KMS-11 (cell line): ENCODE measurements at regions not wholly inside any gene's neighbourhood (a gene's known extent, or its start where the extent isn't known, plus 50 kb on each side); places are given as distances from the start of the nearest gene placed in this dataset.

Source experiments
- H2AFZ ChIP-seq: fragments of 200-600 bp; sonication (generic); 2 replicates; pipeline ENCODE4 v1.6.1; 2016; ENCODE audit warnings: antibody characterized with exemption, mixed run types, low read depth
- H3K27ac ChIP-seq: fragments of 200-600 bp; sonication (generic); 2 replicates; pipeline ENCODE4 v1.6.1; 2016; ENCODE audit warnings: mild to moderate bottlenecking, mixed run types
- H3K27me3 ChIP-seq: fragments of 200-600 bp; sonication (generic); 2 replicates; pipeline ENCODE4 v1.6.1; 2017; ENCODE audit warnings: mild to moderate bottlenecking, low read depth, mixed run types, moderate library complexity; ENCODE audit not compliant: insufficient read depth
- H3K36me3 ChIP-seq: fragments of 200-600 bp; sonication (generic); 2 replicates; pipeline ENCODE4 v1.6.1; 2017; ENCODE audit warnings: mild to moderate bottlenecking, mixed run types; ENCODE audit not compliant: insufficient read depth
- H3K4me1 ChIP-seq: fragments of 200-600 bp; sonication (generic); 2 replicates; pipeline ENCODE4 v1.6.1; 2016; ENCODE audit warnings: mild to moderate bottlenecking, low read depth, mixed run types; ENCODE audit not compliant: poor library complexity, severe bottlenecking
- H3K4me2 ChIP-seq: fragments of 200-600 bp; sonication (generic); 2 replicates; pipeline ENCODE4 v1.7.0; 2016; ENCODE audit warnings: mild to moderate bottlenecking, mixed run types
- H3K4me3 ChIP-seq: fragments of 200-600 bp; sonication (generic); IDR thresholded peaks from 2 replicates; pipeline ENCODE4 v1.6.1; 2017; ENCODE audit warnings: low read depth, low read length, mixed read lengths; ENCODE audit not compliant: insufficient read depth
- H3K79me2 ChIP-seq: fragments of 200-600 bp; sonication (generic); 2 replicates; pipeline ENCODE4 v1.6.1; 2016; ENCODE audit warnings: low read depth, mixed run types; ENCODE audit not compliant: insufficient read depth
- H3K9ac ChIP-seq: fragments of 200-600 bp; sonication (generic); 2 replicates; pipeline ENCODE4 v1.6.1; 2016; ENCODE audit warnings: mild to moderate bottlenecking, mixed run types
- H4K20me1 ChIP-seq: fragments of 200-600 bp; sonication (generic); 2 replicates; pipeline ENCODE4 v1.6.1; 2016; ENCODE audit warnings: mild to moderate bottlenecking, mixed run types; ENCODE audit not compliant: insufficient read depth
- CTCF ChIP-seq: fragments of 200-600 bp; sonication (generic); conservative IDR thresholded peaks from 2 replicates; pipeline ENCODE4 v1.6.1; 2017; ENCODE audit warnings: low read depth, mild to moderate bottlenecking, antibody characterized with exemption, low read length, moderate library complexity, mixed read lengths

GRCh38 chr5:36414869-36415282 lies 113.2 kb upstream of the RANBP3L start:
- Histone ChIP-seq H4K20me1 (no peaks in the 10 kb centered on the region), H3K27ac (no peak overlapping the region), H2AFZ (no peak overlapping the region), H3K4me3 (no peak overlapping the region), H3K27me3 (no peaks in the 10 kb centered on the region), H3K36me3 (no peaks in the 10 kb centered on the region), H3K79me2 (no peaks in the 10 kb centered on the region), H3K4me1 (no peaks in the 10 kb centered on the region), H3K9ac (no peak overlapping the region), H3K4me2 (no peak overlapping the region)
- TF ChIP-seq CTCF: peak; percentile 74

GRCh38 chr5:36416605-36417004 lies 114.9 kb upstream of the RANBP3L start:
- H3K4me2 ChIP-seq: no peak overlapping the region
- no peak for TF ChIP-seq CTCF

GRCh38 chr5:36417221-36417620 lies 115.5 kb upstream of the RANBP3L start:
- Histone ChIP-seq H3K4me3 (no peak overlapping the region), H3K79me2 (no peaks in the 10 kb centered on the region), H4K20me1 (no peaks in the 10 kb centered on the region), H3K36me3 (no peaks in the 10 kb centered on the region), H3K27ac (no peak overlapping the region), H3K4me1 (no peaks in the 10 kb centered on the region), H3K4me2 (no peak overlapping the region), H2AFZ (no peak overlapping the region), H3K9ac (no peak overlapping the region), H3K27me3 (no peaks in the 10 kb centered on the region)
- TF ChIP-seq CTCF: no peak

More at GRCh38 chr5:36416605-36417004, 114.9 kb upstream of the RANBP3L start:
- Histone ChIP-seq H3K4me3 (no peak overlapping the region), H3K27ac (no peak overlapping the region), H2AFZ (no peak overlapping the region), H4K20me1 (no peaks in the 10 kb centered on the region), H3K79me2 (no peaks in the 10 kb centered on the region), H3K36me3 (no peaks in the 10 kb centered on the region), H3K27me3 (no peaks in the 10 kb centered on the region), H3K4me1 (no peaks in the 10 kb centered on the region), H3K9ac (no peak overlapping the region)

- Histone ChIP-seq H4K20me1 (no peaks in the 10 kb centered on the region), H3K4me2 (no peak overlapping the region), H3K4me3 (no peak overlapping the region), H3K79me2 (no peaks in the 10 kb centered on the region), H3K27me3 (no peaks in the 10 kb centered on the region), H3K27ac (no peak overlapping the region), H3K4me1 (no peaks in the 10 kb centered on the region), H2AFZ (no peak overlapping the region), H3K9ac (no peak overlapping the region), H3K36me3 (no peaks in the 10 kb centered on the region)
- no peak for TF ChIP-seq CTCF
These were observed 116.0 kb upstream of the RANBP3L start for GRCh38 chr5:36417668-36418067.
